Head of caudate nucleus (tissue), 42 donors: ENCODE measurements at regions not wholly inside any gene's neighbourhood (a gene's known extent, or its start where the extent isn't known, plus 50 kb on each side); places are given as distances from the start of the nearest gene placed in this dataset.
A peak's percentile ranks its signal among the peaks of the same experiment; 100 is the strongest.
"Not testable (repeated sequence)": the region's sequence is repeated elsewhere in the genome, so short reads cannot be mapped to it uniquely, and the experiment has no call there.

Source experiments
- DNase-seq, 42 donors: peaks; one replicate each; pipeline versions ENCODE4 v3.0.0 to v3.0.0-alpha.2; 2020 to 2021; ENCODE audit warnings: mixed read lengths in 7 of 42
- intact Hi-C: fragments of 100-400 bp; cut with DNase I; formaldehyde crosslinking; loops from one replicate; pipeline ENCODE4 v1.15.0; 2022

DNA sequence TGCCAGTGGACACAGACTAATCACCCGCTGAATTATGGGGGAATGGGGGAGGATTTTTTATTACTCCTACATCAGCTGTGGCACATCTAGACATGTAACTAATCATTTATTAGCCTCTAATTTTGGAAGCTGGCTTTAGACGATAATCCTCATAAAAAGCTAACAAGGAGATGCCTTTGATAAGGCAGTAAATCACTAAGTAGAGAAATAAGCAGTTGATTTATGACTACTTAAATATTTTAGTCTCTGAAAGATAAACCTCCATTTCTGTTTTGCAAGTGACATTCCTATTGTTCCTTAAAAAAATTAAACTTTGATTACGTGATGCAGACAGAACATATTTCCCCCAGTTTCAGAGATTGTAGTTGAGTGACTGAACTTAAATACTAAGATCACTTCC lies 206.4 kb upstream of the CDKN2B start:
- no peak for DNase-seq
- intact Hi-C loops: no loop called here

DNA sequence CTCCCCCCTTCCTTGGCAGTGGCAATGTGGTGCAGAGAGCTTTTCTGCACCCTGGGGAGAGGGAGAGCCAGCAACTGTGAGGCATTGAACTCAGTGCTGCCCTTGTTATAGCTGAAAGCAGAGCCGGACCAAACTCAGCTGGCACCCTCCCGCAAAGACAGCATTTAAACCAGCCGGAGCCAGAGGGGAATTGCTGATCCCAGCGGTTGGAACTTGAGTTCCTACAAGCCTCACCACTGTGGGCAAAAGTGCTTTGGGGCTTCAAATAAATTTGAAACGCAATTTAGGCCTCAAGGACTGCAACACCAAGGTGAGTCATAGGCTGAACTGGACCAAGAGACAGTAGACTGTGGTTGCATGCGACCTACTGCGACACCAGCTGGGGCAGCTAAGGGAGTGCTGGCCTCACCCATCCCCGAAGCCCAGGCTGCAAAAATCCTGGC lies 207.6 kb upstream of the CDKN2B start:
- intact Hi-C loops: no loop called here
- DNase-seq: no peak

DNA sequence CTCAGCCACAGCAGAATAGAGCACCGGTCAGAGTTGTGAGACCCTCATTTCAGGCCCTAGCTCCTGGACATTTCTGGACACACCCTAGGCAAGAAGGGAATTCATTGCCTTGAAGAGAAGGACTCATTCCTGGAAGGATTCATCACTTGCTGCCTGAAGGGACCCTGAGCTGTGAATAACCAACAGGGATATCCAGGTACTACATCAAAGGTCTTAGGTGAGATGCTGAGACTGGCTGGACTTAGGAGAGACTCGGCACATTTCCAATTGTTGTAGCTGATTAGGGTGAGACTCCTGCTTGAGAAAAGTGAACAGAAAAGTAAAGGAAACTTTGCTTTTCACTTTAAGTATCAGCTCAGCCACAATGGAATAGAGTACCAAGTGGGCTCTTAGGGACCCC lies 208.1 kb upstream of the CDKN2B start:
- intact Hi-C loops: no loop called here
- DNase-seq: no peak

DNA sequence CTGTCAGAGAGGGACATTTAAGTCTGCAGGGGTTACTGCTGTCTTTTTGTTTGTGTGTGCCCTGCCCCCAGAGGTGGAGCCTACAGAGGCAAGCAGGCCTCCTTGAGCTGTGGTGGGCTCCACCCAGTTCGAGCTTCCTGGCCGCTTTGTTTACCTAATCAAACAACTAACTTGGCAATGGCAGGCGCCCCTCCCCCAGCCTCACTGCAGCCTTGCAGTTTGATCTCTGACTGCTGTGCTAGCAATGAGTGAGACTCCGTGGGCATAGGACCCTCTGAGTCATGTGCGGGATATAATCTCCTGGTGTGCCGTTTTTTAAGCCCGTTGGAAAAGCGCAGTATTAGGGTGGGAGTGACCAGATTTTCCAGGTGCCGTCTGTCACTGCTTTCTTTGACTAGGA lies 216.8 kb upstream of the CDKN2B start:
- intact Hi-C loops, DNase-seq: not testable (repeated sequence)

DNA sequence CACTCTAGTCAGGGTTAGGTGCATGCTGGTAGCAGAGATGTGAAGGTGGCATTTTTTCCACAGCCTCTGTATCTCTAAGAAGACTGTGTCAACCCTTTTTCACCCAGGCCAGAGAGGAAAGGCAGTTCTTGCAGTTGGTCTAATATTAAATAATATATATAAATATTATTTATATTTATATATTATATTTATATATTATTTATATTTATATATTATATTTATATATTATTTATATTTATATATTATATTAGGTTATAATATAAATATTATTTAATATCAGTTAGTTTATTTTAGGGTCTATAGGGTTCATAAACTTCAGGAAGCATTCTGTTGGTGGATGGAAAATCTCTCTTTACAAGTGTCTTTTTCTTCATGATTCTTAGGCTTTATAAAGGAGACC lies 218.6 kb upstream of the DMRTA1 start:
- DNase-seq: no peak
- intact Hi-C loops: no loop called here

DNA sequence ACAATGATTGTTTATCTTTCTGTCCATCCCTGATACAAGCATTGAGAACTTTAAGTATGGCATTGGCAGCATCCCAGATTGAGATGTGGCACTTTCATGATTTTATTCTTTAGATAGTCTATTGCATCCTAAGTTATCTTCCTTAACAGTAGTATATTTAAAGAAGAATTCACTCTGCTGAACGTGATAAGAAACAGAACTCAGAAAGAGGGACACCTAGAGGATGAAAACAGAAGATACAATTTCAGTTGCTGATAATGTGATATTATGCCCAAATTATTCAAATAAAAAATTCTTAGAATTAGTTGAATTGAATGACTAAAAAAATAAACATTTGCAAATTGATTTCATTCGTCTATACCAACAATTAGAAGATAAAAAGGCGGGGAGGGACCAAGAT lies 218.1 kb upstream of the DMRTA1 start:
- intact Hi-C loops: no loop called here
- DNase-seq: no peak

DNA sequence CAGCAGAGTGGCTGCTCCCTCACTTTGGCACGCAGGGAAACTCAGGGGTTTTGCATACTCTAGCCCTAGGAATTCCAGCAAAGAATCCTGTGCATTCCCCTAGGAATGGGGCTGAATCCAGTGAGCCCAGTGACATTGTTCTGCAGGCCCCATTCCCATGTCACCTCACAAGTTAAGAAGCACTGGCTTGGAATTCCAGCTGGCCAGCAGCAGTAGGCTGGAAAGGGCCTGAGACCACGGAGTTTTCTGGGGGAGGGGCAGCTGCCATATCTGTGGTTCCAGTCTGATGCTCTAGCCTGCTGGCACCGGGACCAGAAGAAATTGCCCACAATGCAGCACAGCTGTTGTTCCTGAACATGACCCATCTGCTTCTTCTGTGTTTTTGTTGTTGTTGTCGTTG lies 217.6 kb upstream of the DMRTA1 start:
- intact Hi-C loops: no loop called here
- DNase-seq: no peak

DNA sequence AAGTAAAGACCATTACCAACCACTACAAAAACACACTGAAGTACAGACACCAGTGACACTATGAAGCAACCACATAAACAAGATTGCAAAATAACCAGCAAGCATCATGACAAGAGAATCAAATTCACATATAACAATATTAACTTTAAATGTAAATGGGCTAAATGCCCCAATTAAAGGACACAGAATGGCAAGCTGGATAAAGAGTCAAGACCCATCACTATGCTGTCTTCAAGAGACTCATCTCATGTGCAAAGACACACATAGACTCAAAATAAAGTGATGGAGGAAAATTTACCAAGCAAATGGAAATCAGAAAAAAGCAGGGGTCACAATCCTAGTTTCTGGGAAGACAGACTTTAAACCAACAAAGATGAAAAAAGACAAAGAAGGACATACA lies 215.3 kb upstream of the DMRTA1 start:
- DNase-seq, intact Hi-C loops: not testable (repeated sequence)

DNA sequence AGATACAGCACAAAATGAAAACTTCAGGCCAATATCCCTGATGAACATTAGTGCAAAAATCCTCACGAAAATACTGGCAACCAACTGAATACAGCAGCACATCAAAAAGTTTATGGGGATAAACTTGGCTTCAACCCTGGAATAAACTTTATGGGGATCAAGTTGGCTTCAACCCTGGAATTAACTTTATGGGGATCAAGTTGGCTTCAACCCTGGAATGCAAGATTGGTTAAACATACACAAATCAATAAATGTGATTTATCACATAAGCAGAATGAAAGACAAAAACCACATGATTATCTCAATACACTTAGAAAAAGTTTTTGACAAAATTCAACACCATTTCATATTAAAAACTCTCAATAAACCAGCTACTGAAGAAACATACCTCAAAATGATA lies 213.7 kb upstream of the DMRTA1 start:
- intact Hi-C loops: no loop called here

DNA sequence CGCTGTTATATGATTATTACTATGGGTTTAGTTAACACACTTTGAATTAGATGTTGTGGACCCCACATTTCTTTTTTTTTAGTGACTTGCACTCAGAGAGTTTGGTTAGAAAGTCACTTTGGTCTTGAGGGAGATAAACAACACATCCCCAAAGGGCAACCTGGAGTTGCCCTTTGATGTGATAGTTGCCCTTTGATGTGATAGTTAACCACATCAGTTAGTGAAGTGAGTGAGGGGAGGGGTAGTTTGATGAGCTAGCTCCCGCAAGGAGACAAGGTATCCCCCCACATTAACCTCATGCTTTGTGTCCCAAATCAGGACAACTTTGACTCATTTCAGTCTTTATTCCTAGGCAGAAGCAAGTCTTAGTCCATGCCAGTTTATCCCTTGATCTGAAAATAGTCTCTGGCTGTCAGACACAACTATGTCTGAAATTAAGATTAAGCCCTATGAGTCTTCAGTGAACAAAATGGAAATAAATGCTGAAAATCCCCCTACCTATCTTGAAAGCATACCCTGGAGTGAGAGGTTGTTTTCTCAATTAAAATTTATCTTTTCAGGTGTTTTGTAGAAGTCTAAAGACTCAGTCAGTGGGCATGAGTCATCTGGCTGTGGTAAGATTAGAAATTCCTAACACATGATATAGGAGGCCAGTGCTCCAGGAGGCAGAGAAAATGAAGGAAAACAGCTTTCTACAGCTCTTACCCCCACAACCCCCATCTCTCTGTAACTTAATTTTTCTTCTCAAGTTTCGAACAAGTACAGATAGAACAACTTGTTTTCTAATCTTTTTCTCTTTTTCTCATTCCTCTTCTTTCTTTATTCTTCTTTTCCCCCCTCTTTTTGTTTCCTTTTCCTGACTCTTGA lies 208.9 kb upstream of the DMRTA1 start:
- intact Hi-C loops: no loop called here
- no peak for DNase-seq

More for the DNA sequence above, 213.7 kb upstream of the DMRTA1 start:
- DNase-seq: no peak

DNA sequence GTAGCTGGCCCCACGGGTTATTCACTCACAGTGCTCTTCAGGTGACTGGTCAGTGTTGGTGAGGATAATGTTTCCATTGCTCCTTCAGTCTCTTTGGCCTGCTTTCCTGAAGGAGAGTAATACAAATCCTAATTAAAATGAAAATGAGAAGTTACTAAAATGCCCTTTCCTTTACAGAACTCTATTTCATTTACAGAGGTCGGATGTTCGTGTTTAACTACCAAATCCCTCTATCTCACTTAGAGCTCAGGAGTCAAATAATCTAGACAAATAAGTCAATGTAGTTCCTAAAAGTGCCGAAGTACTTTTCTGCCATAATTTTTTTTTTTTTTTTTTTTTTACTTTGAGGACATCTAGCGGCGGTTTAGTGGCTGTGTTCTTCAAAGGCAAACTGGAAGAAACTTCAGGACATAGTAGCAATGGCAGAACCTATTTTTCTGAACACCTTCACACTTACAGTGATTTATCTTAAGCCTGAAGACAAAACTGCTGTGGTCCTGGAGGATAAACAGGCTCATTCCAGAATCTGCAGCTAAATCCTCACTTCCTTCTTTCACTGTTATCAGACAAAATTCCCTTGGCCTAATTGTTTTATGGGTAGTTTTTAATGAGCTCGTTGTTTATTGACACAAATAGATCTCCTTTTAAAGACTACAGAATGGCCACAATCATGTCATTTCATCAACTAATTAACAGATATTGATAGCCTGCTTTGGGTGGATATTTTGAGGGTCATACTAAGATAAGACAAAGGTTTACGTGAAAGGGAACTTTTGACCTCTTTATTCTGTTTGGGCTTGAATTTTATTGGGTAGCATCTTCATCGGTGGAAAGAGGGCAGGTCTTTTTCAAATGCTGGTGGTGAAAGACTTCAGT lies 207.6 kb upstream of the DMRTA1 start:
- intact Hi-C loops: no loop called here
- DNase-seq: peak in 1 of 42 donors; percentile 5

DNA sequence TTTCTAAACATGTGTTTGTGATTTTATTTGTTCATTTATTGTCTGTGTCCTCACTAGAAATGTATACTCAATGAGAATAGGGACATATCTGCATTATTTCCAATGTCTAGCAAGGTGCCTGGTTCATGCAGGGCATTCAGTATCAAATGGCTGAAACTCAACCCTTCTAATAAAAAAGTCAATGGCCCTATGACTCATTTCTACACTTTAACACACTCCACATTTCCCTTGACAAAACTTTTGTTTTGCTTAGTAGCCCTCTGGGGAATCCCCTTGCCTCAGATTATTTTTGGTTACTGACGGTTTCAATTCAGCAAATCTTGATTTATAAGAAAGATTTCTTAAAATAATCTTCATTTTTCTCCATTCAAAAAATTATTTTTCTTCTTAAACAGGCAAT lies 206.0 kb upstream of the DMRTA1 start:
- no peak for DNase-seq
- intact Hi-C loops: loop anchor here (10.0 kb wide), 1 partner anchor 426 kb away; no protein-coding TSS in a partner anchor

DNA sequence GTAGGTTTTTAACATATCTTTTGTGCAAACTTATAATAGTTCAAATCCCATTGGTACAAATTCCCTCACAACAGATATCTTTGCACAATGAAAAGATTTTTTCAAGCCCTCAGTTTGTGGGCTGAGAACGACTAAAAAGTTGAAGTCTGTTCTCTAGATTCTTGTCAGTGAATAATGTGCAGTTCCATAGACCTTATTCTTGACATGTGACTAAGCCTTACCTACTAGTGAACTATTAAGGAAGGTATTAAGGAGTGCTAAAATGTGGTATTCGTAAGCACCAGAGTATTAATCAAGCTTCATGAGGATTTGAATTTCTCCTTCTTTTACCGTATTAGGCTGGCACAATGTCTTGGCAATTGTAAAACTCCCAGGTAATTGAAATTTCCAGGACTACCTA lies 205.6 kb upstream of the DMRTA1 start:
- DNase-seq: no peak
- intact Hi-C loops: loop anchor here (10.0 kb wide), 1 partner anchor 426 kb away; no protein-coding TSS in a partner anchor

DNA sequence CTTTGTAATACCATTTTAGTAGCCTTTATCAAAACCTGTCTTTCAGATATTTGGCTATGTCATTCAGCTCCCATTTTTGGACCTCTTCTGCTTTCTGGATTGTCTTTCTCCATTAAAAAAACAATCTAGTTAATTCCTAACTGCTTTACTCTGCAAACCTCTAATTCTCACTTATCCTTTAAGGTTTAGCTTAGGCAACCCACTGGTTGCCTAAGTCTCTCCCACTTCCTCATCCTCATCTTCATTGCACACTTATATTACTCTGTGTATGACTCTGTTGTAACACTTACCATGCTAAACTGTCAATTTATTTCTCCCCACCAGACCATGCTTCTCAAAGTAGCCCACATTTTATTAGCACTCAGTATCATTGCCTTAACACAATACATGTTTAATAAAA lies 205.0 kb upstream of the DMRTA1 start:
- no peak for DNase-seq
- intact Hi-C loops: loop anchor here (10.0 kb wide), 1 partner anchor 427 kb away; no protein-coding TSS in a partner anchor

DNA sequence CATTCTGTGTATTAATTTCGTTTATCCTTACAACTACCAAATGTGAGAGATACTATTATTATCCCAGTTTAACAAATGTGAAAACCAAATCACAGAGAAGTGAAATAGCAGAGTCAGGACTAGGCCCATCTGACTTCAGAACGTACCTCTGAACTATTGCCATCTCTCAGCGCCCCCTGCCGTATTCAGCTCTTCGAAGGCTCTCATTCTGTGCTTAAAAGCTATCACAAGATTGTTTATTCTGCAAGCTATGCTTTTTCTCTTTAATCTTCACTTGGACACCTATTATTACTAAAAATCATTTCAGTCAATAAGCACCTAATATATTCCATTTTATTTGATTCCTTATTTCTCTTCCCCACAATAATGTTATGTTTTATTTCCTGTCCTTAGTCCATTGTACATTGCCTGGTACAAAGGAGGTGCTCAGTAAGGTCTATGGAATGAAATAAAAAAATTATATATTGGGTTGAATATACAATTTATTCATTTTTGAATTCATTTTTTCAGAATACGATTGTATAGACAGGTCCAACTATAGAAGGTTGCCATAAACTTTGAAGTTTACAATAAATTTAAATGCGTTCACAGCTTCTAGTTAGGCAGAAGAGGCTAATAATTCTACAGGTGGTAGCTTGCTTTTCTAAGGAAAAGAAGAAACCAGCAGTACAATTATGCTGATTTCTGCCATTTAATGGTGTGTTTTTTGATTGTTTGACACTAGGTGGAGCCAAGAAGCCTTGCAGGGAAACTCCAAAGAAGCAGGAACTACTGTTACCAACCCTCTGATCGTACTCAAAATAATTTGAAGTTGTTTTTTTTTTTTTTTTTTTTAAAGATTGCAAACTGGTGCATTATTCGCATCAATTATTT lies 202.2 kb upstream of the DMRTA1 start:
- intact Hi-C loops: loop anchor here (10.0 kb wide), 1 partner anchor 430 kb away; no protein-coding TSS in a partner anchor

DNA sequence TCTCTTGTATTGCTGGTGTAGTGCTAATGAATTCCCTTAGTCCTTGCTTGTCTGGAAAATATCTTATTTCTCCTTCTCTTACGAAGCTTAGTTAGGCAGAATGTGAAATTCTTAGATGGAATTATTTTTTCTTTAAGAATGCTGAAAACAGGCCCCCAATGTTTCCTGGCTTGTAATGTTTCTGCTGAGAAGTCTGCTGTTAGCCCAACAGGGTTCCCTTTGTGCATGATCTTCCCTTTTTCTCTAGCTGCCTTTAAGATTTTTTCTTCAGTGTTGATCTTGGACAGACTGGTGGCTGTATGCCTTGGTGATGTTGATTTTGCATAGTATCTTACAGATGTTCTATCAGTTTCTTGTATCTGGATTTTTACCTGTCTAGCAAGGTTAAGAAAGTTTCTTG lies 191.3 kb upstream of the DMRTA1 start:
- DNase-seq: no peak
- intact Hi-C loops: no loop called here

More for the DNA sequence above, 202.2 kb upstream of the DMRTA1 start:
- DNase-seq: peak in 2 of 42 donors; percentile 8 to 24

DNA sequence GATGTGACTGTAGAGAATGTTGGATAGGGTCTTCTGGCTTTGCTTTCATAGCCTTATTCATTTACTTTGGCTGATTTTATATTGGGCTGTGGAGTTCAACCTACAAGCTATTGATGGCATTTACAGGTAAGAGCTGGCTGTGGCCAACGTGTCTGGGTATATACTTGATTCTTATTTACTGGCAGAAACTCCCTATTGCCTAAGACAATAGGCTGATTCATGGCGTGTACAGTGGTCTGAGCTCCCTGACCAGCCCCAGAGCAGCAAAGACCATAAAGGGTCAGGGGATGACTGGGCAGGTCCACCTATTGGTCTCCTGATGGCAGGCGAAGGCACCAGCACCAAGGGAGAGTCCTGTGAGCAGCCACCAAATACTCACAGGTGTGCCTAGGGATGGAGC lies 190.2 kb upstream of the DMRTA1 start:
- DNase-seq: no peak
- intact Hi-C loops: no loop called here

DNA sequence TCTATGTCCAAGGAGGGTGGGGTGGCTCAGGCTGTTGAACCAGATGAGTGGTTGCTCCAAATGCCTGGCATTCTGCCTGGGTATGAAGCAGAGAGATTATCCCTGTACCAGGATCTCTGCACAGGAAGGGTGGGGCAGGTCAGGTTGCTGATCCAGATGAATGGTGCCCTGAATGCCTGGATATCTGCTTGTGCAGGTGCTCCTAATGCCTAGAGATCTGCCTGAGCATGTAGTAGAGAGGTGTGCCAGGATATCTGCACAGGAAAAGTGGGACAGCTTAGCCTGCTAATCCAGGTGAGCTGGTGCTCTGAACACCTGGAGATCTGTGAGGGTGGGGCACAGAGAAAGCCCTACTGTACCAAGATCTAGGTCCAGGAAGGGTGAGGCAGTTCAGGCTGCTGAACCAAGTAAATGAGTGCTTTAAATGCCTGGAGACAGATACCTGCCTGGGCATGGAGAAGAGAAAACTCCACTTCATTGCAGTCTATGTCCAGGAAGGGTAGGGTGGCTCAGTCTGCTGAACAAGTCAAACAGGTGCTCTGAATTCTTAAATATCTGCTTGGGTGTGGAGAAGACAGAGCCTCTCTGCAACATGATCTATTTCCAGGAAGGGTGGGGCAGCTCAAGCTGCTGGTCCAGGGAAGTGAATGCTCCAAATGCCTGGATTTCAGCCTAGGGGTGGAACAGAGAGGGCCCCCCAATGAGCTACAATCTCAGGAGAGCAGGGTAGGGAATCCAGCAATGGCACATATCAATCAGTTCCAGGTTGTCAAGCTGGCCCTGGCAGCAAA lies 189.4 kb upstream of the DMRTA1 start:
- intact Hi-C loops: no loop called here
- no peak for DNase-seq
